H9 (cell line): ENCODE measurements at regions not wholly inside any gene's neighbourhood (a gene's known extent, or its start where the extent isn't known, plus 50 kb on each side); places are given as distances from the start of the nearest gene placed in this dataset.

Experiments
- DNase-seq: peaks from one replicate; pipeline ENCODE4 v3.0.0-alpha.2; 2017
- H2AFZ ChIP-seq: one replicate; pipeline ENCODE4 v1.6.1; 2013; ENCODE audit warnings: mild to moderate bottlenecking, low read length, control low read depth, moderate library complexity
- H2AK5ac ChIP-seq: 2 replicates; pipeline ENCODE4 v1.6.1; 2013; ENCODE audit warnings: low read length, control low read depth, mixed read lengths; ENCODE audit not compliant: insufficient read length
- H2BK120ac ChIP-seq: one replicate; pipeline ENCODE4 v1.6.1; 2013; ENCODE audit warnings: low read depth, mild to moderate bottlenecking, low read length, control low read depth, inconsistent platforms; ENCODE audit not compliant: poor library complexity, severe bottlenecking
- H2BK12ac ChIP-seq: 2 replicates; pipeline ENCODE4 v1.6.1; 2013; ENCODE audit warnings: low read length, control low read depth, mixed read lengths, low read depth; ENCODE audit not compliant: insufficient read length
- H2BK15ac ChIP-seq: 2 replicates; pipeline ENCODE4 v1.6.1; 2013; ENCODE audit warnings: low read depth, low read length, control low read depth
- H2BK20ac ChIP-seq: one replicate; pipeline ENCODE4 v1.6.1; 2013; ENCODE audit warnings: low read depth, mild to moderate bottlenecking, low read length, control low read depth, inconsistent platforms; ENCODE audit not compliant: poor library complexity, severe bottlenecking
- H2BK5ac ChIP-seq: 2 replicates; pipeline ENCODE4 v1.6.1; 2013; ENCODE audit warnings: low read length, control low read depth, mixed read lengths; ENCODE audit not compliant: insufficient read length
- H3K14ac ChIP-seq: 2 replicates; pipeline ENCODE4 v1.6.1; 2013; ENCODE audit warnings: low read length, control low read depth; ENCODE audit not compliant: insufficient read depth
- H3K18ac ChIP-seq: 2 replicates; pipeline ENCODE4 v1.6.1; 2013; ENCODE audit warnings: low read depth, mild to moderate bottlenecking, mixed read lengths, low read length, control low read depth; ENCODE audit not compliant: insufficient read length
- H3K23ac ChIP-seq: 2 replicates; pipeline ENCODE4 v1.6.1; 2013; ENCODE audit warnings: low read length, control low read depth, mixed read lengths, low read depth; ENCODE audit not compliant: insufficient read length
- H3K23me2 ChIP-seq: 2 replicates; pipeline ENCODE4 v1.6.1; 2013; ENCODE audit warnings: low read depth, mild to moderate bottlenecking, mixed read lengths, low read length, control low read depth; ENCODE audit not compliant: insufficient read length, poor library complexity, severe bottlenecking
- H3K27ac ChIP-seq: 2 replicates; pipeline ENCODE4 v1.5.1; 2013; ENCODE audit warnings: low read length, control low read depth, mixed read lengths, low read depth; ENCODE audit not compliant: insufficient read length
- H3K27me3 ChIP-seq: 2 replicates; pipeline ENCODE4 v1.6.1; 2013; ENCODE audit warnings: low read length, control low read depth, inconsistent platforms; ENCODE audit not compliant: insufficient read depth
- H3K4ac ChIP-seq: 2 replicates; pipeline ENCODE4 v1.6.1; 2013; ENCODE audit warnings: low read depth, mild to moderate bottlenecking, control low read depth, inconsistent platforms, low read length, moderate library complexity
- H3K4me1 ChIP-seq: 2 replicates; pipeline ENCODE4 v1.6.1; 2013; ENCODE audit warnings: low read length, control low read depth, inconsistent platforms; ENCODE audit not compliant: insufficient read depth
- H3K4me2 ChIP-seq: 2 replicates; pipeline ENCODE4 v1.6.1; 2013; ENCODE audit warnings: low read length, control low read depth, mixed read lengths; ENCODE audit not compliant: insufficient read length, insufficient read depth
- H3K56ac ChIP-seq: 2 replicates; pipeline ENCODE4 v1.6.1; 2013; ENCODE audit warnings: low read depth, mild to moderate bottlenecking, mixed read lengths, low read length, control low read depth; ENCODE audit not compliant: insufficient read length
- H3K79me1 ChIP-seq: 2 replicates; pipeline ENCODE4 v1.6.1; 2013; ENCODE audit warnings: low read depth, mild to moderate bottlenecking, moderate library complexity, low read length, control low read depth, inconsistent platforms; ENCODE audit not compliant: insufficient read depth, poor library complexity, severe bottlenecking
- H3K79me2 ChIP-seq: 2 replicates; pipeline ENCODE4 v1.6.1; 2013; ENCODE audit warnings: low read length, control low read depth, inconsistent platforms; ENCODE audit not compliant: insufficient read depth
- H3K9ac ChIP-seq: 2 replicates; pipeline ENCODE4 v1.6.1; 2013; ENCODE audit warnings: low read length, control low read depth, mixed read lengths; ENCODE audit not compliant: insufficient read length; ENCODE audit errors: extremely low read depth
- H3K9me3 ChIP-seq: one replicate; pipeline ENCODE4 v1.6.1; 2013; ENCODE audit warnings: low read depth, low read length, inconsistent platforms; ENCODE audit not compliant: control insufficient read depth
- H3T11ph ChIP-seq: one replicate; pipeline ENCODE4 v1.6.1; 2013; ENCODE audit warnings: mild to moderate bottlenecking, low read length, control low read depth, inconsistent platforms
- H4K20me1 ChIP-seq: one replicate; pipeline ENCODE4 v1.6.1; 2013; ENCODE audit not compliant: control insufficient read depth, insufficient read length, insufficient read depth
- H4K5ac ChIP-seq: 2 replicates; pipeline ENCODE4 v1.6.1; 2013; ENCODE audit warnings: low read depth, mild to moderate bottlenecking, mixed read lengths, low read length, control low read depth; ENCODE audit not compliant: insufficient read length
- H4K8ac ChIP-seq: replicated peaks from 2 replicates; pipeline ENCODE4 v1.6.1; 2013; ENCODE audit warnings: low read length, control low read depth, mixed read lengths, low read depth; ENCODE audit not compliant: insufficient read length
- H4K91ac ChIP-seq: 2 replicates; pipeline ENCODE4 v1.6.1; 2013; ENCODE audit warnings: low read depth, mild to moderate bottlenecking, moderate library complexity, mixed read lengths, low read length, control low read depth; ENCODE audit not compliant: insufficient read length
- H3K27ac Mint-ChIP-seq, 3 experiments: 2 replicates in 2 of 3; 3 replicates in 1 of 3; pipeline ENCODE4 v1.8.0; 2020 to 2021; ENCODE audit warnings: mixed read lengths in 3 of 3, mild to moderate bottlenecking in 1 of 3, moderate library complexity in 1 of 3
- H3K27me3 Mint-ChIP-seq: 2 replicates; pipeline ENCODE4 v1.8.0; 2021; ENCODE audit warnings: low read depth, mild to moderate bottlenecking, moderate library complexity, mixed read lengths
- H3K36me3 Mint-ChIP-seq, 3 experiments: 2 replicates in 2 of 3; 3 replicates in 1 of 3; pipeline ENCODE4 v1.8.0; 2020 to 2021; ENCODE audit warnings: low read depth in 3 of 3, mixed read lengths in 3 of 3; ENCODE audit not compliant: insufficient read depth in 1 of 3
- H3K4me1 Mint-ChIP-seq, 2 experiments: 2 replicates each; pipeline ENCODE4 v1.8.0; 2020; ENCODE audit warnings: mixed read lengths in 2 of 2
- H3K4me3 Mint-ChIP-seq, 2 experiments: 2 replicates in 1 of 2; 3 replicates in 1 of 2; pipeline ENCODE4 v1.8.0; 2020 to 2021; ENCODE audit warnings: mild to moderate bottlenecking in 2 of 2, mixed read lengths in 2 of 2, moderate library complexity in 1 of 2
- H3K9me3 Mint-ChIP-seq, 2 experiments: 2 replicates in 1 of 2; 3 replicates in 1 of 2; pipeline ENCODE4 v1.8.0; 2020; ENCODE audit warnings: mild to moderate bottlenecking in 2 of 2, mixed read lengths in 2 of 2, moderate library complexity in 1 of 2
- CTCF ChIP-seq: fragments of 200-600 bp; sonication (generic); conservative IDR thresholded peaks from 3 replicates; pipeline ENCODE4 v1.8.0; 2021; ENCODE audit warnings: antibody characterized with exemption, mild to moderate bottlenecking
- WGBS: extraction: QIAGEN DNeasy Blood & Tissue Kit; methylation state at CpG from one replicate; pipeline ENCODE4 v1.1.7; 2013; ENCODE audit warnings: missing lambda C conversion rate, low lambda C conversion rate, mixed read lengths; ENCODE audit not compliant: insufficient read length; ENCODE audit errors: extremely low coverage; 5-methylcytosine and 5-hydroxymethylcytosine counted together

GRCh38 chr2:61737841-61738240 is 116.0 kb downstream of the FAM161A start:
- Histone ChIP-seq H3K4me2 (no peak overlapping the region), H3K9me3 (no peaks in the 10 kb centered on the region), H2BK5ac (no peak overlapping the region), H3K27me3 (no peaks in the 10 kb centered on the region), H4K91ac (no peak overlapping the region), H2BK15ac (no peak overlapping the region), H3K9ac (no peak overlapping the region), H3K23me2 (no peaks in the 10 kb centered on the region), H3K56ac (no peak overlapping the region), H2AK5ac (no peak overlapping the region), H3K27ac (no peak overlapping the region), H3T11ph (no peak overlapping the region), H3K23ac (no peak overlapping the region), H3K4ac (no peak overlapping the region), H4K8ac (no peak overlapping the region), H2BK12ac (no peak overlapping the region), H3K18ac (no peak overlapping the region), H4K20me1 (no peaks in the 10 kb centered on the region), H2BK20ac (no peak overlapping the region), H3K79me2 (no peaks in the 10 kb centered on the region), H4K5ac (no peak overlapping the region), H3K14ac (no peak overlapping the region), H3K4me1 (no peaks in the 10 kb centered on the region), H2AFZ (no peak overlapping the region), H2BK120ac (no peak overlapping the region), H3K79me1 (no peaks in the 10 kb centered on the region)
- Mint-ChIP-seq H3K9me3 (no peaks in the 10 kb centered on the region), H3K27ac (no peak overlapping the region), H3K27me3 (no peaks in the 10 kb centered on the region), H3K36me3 (no peaks in the 10 kb centered on the region), H3K4me1 (peaks cover 6% of the 10 kb centered on the region in 2 experiments), H3K4me3 (no peak overlapping the region; a peak in 1 of 5 replicates)
- no peak for DNase-seq
- no CpG with 5 or more reads among the region's 3 CpGs for WGBS
- TF ChIP-seq CTCF: no peak
